Mesodermal cell (in vitro differentiated cells): ENCODE measurements at regions not wholly inside any gene's neighbourhood (a gene's known extent, or its start where the extent isn't known, plus 50 kb on each side); places are given as distances from the start of the nearest gene placed in this dataset.
"Not testable (repeated sequence)": the region's sequence is repeated elsewhere in the genome, so short reads cannot be mapped to it uniquely, and the experiment has no call there.

Experiments used
- H3K27ac ChIP-seq: 2 replicates; pipeline ENCODE4 v1.7.0; 2013; ENCODE audit warnings: mild to moderate bottlenecking, low read depth, low read length, moderate library complexity; ENCODE audit not compliant: severe bottlenecking
- H3K36me3 ChIP-seq: 2 replicates; pipeline ENCODE4 v1.7.1; 2013; ENCODE audit warnings: mild to moderate bottlenecking, low read length, moderate library complexity; ENCODE audit not compliant: control insufficient read depth, insufficient read depth
- H3K4me1 ChIP-seq: one replicate; pipeline ENCODE4 v1.7.1; 2013; ENCODE audit warnings: mild to moderate bottlenecking, low read length; ENCODE audit not compliant: insufficient read depth, control insufficient read depth, poor library complexity, severe bottlenecking
- H3K4me3 ChIP-seq: 2 replicates; pipeline ENCODE4 v1.7.0; 2013; ENCODE audit warnings: low read length, control low read depth, mild to moderate bottlenecking; ENCODE audit not compliant: insufficient read depth, poor library complexity, severe bottlenecking; ENCODE audit errors: extremely low read depth
- H3K9me3 ChIP-seq: 2 replicates; pipeline ENCODE4 v1.7.1; 2013; ENCODE audit warnings: mild to moderate bottlenecking, low read length, moderate library complexity; ENCODE audit not compliant: control insufficient read depth
- WGBS, 2 experiments: methylation state at CpG; one replicate each; pipeline ENCODE4 v1.1.5; 2013; ENCODE audit warnings: missing lambda C conversion rate in 2 of 2; ENCODE audit not compliant: insufficient coverage in 2 of 2; 5-methylcytosine and 5-hydroxymethylcytosine counted together

DNA sequence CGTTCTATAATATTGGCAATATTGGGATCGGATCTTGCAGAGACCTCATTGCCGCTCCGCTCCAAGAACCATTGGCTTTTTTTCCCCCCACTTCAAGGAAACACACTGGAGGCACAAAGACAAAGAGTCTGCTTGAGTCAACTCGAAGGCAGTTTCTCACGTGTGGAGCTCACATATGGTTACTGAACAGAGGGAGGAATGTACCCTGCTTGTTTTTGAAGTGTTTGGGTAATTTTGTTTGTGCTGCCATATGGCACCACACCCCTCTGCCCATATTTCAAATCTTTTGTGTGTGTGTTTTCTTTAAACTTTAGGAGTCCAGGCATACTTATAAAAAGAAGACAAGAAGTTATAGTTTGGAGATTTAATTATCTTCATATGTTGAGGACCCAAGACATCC, 595.9 kb downstream of the DTWD2 start:
- Histone ChIP-seq H3K9me3 (no peaks in the 10 kb centered on the region), H3K4me3 (no peak overlapping the region), H3K27ac (no peak overlapping the region), H3K36me3 (no peaks in the 10 kb centered on the region), H3K4me1 (no peaks in the 10 kb centered on the region)
- 100% methylated on average over 4 of the region's 6 CpGs; no CpG with 5 or more reads in 1 of the 2 experiments for WGBS, 2 experiments

DNA sequence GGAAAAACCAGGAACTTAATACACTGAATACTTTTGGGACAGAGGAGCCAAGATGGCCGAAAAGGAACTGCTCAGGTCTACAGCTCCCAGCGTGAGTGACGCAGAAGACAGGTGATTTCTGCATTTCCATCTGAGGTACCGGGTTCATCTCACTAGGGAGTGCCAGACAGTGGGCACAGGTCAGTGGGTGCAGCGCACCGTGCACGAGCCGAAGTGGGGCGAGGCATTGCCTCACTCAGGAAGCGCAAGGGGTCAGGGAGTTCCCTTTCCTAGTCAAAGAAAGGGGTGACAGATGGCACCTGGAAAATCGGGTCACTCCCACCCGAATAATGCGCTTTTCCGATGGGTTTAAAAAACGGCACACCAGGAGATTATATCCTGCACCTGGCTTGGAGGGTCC, 605.4 kb downstream of the DTWD2 start:
- not testable (repeated sequence) for H3K27ac ChIP-seq, H3K4me3 ChIP-seq, H3K4me1 ChIP-seq, H3K36me3 ChIP-seq, H3K9me3 ChIP-seq
- WGBS, 2 experiments: 75 to 81% methylated on average over 8 to 9 of the region's 15 CpGs

DNA sequence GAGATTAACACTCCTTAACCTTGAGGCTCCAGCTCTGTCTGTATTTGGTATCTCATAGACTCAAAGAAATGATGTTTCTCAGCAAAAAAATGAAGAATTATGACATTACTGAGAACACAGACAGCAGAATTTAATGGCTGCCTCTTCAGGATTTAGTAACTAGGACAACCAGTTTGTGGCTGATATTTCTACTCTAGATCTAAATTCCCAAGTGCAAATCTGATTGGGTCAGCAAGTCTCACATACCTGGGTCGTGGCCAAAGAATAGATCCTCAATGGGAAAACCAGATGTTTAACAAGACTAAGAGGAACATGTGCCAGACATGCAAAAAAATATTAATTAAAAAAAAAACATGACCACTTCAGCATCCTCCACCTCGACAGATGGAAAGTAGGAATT, 608.9 kb downstream of the DTWD2 start:
- Histone ChIP-seq H3K27ac (no peak overlapping the region), H3K4me1 (no peaks in the 10 kb centered on the region), H3K4me3 (no peak overlapping the region), H3K9me3 (no peaks in the 10 kb centered on the region), H3K36me3 (no peaks in the 10 kb centered on the region)
- WGBS, 2 experiments: no CpG with 5 or more reads among the region's 2 CpGs

DNA sequence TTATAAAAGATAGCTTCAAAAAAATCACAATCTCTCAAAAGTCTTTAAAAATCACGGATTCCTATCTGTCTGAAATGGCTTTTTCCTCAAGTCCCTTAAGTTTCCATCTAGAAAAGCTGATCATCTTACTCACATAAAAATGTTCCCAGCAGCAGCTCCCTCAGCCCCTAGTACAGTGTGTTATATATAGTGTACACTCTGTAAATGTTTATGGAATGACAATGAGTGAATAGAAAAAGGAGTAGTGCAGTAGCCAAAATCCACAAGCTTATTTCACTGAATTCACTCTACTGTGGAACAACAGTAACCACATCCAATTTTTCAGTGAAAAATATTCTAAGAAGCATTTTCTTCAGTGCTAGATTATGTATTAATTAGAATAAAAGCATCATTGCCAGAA, 609.4 kb downstream of the DTWD2 start:
- no peaks in the 10 kb centered on the region for H3K4me1 ChIP-seq
- H3K9me3 ChIP-seq: no peaks in the 10 kb centered on the region
- WGBS, 2 experiments: no CpG with 5 or more reads among the region's 1 CpG
- no peaks in the 10 kb centered on the region for H3K36me3 ChIP-seq
- H3K27ac ChIP-seq: no peak overlapping the region
- H3K4me3 ChIP-seq: no peak overlapping the region

DNA sequence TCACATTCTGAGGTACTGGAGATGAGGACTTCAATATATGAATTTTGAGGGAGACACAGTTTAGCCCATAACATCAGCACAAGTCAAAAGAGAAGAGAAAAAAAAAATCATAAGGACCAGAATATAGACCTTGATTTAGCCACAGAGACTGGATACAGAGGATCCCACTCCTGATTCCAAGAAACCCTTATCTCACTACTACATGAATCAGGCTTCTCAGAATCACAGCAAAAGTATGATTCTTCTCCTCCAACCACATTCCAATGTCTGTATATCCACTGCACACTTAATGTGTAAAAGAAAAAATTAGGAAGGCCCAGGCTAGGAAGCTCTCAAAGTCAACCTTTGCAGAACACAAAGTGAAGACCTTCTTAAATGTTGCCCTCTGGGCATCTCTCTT, 610.9 kb downstream of the DTWD2 start:
- H3K4me1 ChIP-seq: no peaks in the 10 kb centered on the region
- H3K36me3 ChIP-seq: no peaks in the 10 kb centered on the region
- no peak overlapping the region for H3K27ac ChIP-seq
- no peak overlapping the region for H3K4me3 ChIP-seq
- H3K9me3 ChIP-seq: no peaks in the 10 kb centered on the region

DNA sequence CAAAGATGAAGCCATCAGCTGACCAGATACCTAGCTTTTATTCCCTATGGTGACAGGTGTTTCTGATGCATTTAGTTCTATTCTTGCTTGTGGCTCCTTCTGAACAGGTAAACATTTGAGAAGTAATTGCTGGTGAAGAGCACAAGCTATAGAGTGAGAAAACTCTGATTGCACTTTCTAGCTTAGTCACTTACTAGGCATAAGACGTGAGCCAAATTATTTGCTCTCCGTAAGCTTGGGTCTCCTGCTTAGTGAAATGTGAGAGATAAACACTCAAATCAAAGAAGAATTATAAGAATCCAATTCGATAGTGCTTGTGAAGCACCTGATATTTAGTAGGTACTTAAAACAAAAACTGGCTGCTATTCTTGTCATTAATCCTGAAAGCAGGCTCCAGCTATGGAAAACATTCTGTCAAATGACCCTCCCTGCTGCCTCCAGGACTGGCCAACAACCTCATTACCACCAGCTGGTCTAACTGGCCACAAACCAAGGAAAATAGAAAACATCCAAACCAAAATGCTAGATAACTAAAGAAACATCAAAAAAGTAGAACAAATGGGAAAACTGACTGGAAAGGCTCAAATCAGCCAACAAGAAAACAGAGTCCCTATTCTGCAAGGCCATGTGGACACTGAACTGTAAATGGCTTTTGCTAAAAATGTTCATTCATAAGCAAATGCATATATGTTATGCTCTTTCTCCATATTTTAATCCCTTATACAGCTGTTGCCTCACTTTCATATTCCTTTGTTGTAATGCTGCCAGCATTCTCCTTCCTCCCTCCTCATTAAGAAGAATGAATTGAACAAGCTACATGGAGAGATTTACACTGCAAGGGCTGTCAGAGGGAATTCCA, 616.1 kb downstream of the DTWD2 start:
- Histone ChIP-seq H3K4me1 (no peaks in the 10 kb centered on the region), H3K4me3 (no peak overlapping the region), H3K36me3 (no peaks in the 10 kb centered on the region), H3K27ac (no peak overlapping the region), H3K9me3 (no peaks in the 10 kb centered on the region)
- 60% methylated on average over 1 of the region's 3 CpGs; no CpG with 5 or more reads in 1 of the 2 experiments for WGBS, 2 experiments

DNA sequence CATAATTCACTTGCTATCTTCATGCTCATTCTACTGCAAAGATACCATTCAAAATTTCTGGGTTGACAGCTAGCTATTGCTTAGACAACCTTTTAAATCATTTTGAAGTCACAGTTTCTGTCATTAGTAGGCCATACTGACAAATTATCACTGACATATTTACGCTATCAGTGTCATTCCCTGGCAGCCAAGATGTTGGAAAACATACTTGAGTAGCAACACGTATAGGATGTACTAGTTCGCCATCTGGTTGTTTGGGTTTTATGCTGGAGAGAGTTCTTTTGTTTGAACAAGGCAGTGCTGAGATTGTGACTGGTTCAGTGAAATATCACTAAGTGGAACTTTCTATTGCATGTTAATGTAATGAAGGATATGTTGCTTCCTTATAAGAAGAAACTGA, 621.9 kb downstream of the DTWD2 start:
- Histone ChIP-seq H3K4me1 (no peaks in the 10 kb centered on the region), H3K9me3 (no peaks in the 10 kb centered on the region), H3K27ac (no peak overlapping the region), H3K36me3 (no peaks in the 10 kb centered on the region), H3K4me3 (no peak overlapping the region)
- WGBS, 2 experiments: 83 to 100% methylated on average over 2 to 3 of the region's 3 CpGs

DNA sequence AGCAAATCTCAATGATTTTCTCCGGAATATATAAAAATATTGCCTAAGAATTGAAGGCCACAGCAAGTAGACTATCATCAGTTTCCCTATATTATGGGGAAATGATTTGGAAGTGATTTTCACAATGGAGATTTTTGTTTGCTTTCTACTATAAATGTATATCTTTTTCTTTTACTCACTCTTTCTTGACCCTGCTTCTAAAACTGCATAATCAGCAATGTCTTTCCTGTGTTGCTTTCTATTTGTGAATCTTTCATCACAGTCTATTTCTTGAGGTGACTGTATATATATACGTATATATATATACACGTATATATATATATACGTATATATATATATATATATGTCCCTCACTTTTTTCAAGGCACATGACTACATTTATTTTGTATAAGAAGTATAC, 622.6 kb downstream of the DTWD2 start:
- Histone ChIP-seq H3K36me3 (no peaks in the 10 kb centered on the region), H3K9me3 (no peaks in the 10 kb centered on the region), H3K27ac (no peak overlapping the region), H3K4me3 (no peak overlapping the region), H3K4me1 (no peaks in the 10 kb centered on the region)
- WGBS, 2 experiments: no CpG with 5 or more reads among the region's 4 CpGs

DNA sequence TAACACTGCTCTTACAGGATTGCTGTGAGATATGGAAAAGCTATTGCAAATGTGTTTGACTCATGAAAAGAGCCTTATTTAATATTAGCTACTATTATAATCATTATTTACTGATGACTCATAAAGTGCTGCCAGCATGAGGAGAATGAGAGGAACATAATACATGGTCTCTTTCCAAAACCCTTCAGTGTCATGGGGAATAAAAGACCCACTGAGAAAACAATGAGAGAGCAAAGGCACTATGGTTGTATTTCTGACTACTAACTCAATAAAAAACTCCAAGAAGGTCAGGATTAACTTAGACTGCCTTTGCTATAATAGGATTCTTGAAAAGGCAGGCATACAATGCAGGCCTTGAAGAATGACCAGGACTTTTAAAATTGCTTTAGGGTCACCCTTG, 633.5 kb downstream of the DTWD2 start:
- Histone ChIP-seq H3K4me3 (no peak overlapping the region), H3K9me3 (no peaks in the 10 kb centered on the region), H3K4me1 (no peaks in the 10 kb centered on the region), H3K27ac (no peak overlapping the region), H3K36me3 (no peaks in the 10 kb centered on the region)

DNA sequence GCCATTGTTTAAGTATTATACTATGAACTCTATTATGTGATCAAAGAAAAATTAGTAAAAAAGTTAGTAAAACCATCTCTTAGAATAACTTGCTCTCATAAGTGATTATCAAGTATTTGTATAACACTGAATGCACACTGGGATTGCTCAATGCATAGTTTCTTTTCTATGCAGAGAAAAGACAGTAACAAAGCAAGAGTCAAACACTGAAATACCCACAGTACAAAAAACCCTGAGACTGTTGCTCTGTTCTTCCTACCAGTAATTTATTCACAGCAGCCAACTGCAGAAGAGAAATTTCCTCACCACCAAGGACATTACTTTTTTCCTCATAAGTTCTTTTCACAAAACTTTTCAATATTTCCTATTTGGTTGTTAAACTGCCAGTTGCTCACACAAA, 634.4 kb downstream of the DTWD2 start:
- no peaks in the 10 kb centered on the region for H3K9me3 ChIP-seq
- no peak overlapping the region for H3K4me3 ChIP-seq
- H3K36me3 ChIP-seq: no peaks in the 10 kb centered on the region
- H3K27ac ChIP-seq: no peak overlapping the region
- H3K4me1 ChIP-seq: no peaks in the 10 kb centered on the region

DNA sequence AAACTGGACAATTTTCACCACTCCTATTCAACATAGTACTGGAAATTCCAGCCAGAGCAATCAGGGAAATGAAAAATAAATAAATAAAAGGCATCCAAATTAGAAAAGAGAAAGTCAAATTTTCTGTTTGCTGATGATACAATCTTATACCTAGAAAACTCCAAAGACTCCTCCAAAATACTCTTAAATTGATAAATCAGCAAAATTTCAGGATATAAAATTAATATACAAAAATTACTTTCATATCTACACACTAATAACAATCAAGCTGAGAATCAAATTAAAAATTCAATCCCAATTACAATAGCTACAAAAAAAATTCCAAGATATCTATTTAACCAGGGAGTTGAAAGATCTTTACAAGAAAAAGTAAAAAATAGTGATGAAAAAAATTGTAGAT, 651.9 kb downstream of the DTWD2 start:
- Histone ChIP-seq H3K27ac (no peak overlapping the region), H3K4me1 (no peaks in the 10 kb centered on the region), H3K36me3 (no peaks in the 10 kb centered on the region), H3K9me3 (no peaks in the 10 kb centered on the region), H3K4me3 (no peak overlapping the region)
